ENCODE measurements at regions not wholly inside any gene's neighbourhood (a gene's known extent, or its start where the extent isn't known, plus 50 kb on each side); places are given as distances from the start of the nearest gene placed in this dataset.

GRCh38 chr6:106886922-106887797, 87.4 kb downstream of the CD24 start (continued):
- TF ChIP-seq, protein P1, sequence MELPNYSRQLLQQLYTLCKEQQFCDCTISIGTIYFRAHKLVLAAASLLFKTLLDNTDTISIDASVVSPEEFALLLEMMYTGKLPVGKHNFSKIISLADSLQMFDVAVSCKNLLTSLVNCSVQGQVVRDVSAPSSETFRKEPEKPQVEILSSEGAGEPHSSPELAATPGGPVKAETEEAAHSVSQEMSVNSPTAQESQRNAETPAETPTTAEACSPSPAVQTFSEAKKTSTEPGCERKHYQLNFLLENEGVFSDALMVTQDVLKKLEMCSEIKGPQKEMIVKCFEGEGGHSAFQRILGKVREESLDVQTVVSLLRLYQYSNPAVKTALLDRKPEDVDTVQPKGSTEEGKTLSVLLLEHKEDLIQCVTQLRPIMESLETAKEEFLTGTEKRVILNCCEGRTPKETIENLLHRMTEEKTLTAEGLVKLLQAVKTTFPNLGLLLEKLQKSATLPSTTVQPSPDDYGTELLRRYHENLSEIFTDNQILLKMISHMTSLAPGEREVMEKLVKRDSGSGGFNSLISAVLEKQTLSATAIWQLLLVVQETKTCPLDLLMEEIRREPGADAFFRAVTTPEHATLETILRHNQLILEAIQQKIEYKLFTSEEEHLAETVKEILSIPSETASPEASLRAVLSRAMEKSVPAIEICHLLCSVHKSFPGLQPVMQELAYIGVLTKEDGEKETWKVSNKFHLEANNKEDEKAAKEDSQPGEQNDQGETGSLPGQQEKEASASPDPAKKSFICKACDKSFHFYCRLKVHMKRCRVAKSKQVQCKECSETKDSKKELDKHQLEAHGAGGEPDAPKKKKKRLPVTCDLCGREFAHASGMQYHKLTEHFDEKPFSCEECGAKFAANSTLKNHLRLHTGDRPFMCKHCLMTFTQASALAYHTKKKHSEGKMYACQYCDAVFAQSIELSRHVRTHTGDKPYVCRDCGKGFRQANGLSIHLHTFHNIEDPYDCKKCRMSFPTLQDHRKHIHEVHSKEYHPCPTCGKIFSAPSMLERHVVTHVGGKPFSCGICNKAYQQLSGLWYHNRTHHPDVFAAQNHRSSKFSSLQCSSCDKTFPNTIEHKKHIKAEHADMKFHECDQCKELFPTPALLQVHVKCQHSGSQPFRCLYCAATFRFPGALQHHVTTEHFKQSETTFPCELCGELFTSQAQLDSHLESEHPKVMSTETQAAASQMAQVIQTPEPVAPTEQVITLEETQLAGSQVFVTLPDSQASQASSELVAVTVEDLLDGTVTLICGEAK (IDR thresholded peaks at IDR 0.05): no peak
- TF ChIP-seq, protein P1 (CRISPR knock-in tag; IDR thresholded peaks at IDR 0.05): no peak
- TF ChIP-seq NFATC3 (IDR thresholded peaks at IDR 0.05) (no peak), HDAC8 (tag; IDR thresholded peaks at IDR 0.05) (peak; percentile 67; the same call in 1 of the 2 replicates), HNRNPUL1 (IDR thresholded peaks at IDR 0.05; ENCODE audit: low read length) (no peak), ADNP (tag; IDR thresholded peaks at IDR 0.05) (no peak), MEF2D (tag; conservative IDR thresholded peaks at IDR 0.05; ENCODE audit: low read depth) (peak; percentile 88), SPI1 (IDR thresholded peaks at IDR 0.05; ENCODE audit: borderline replicate concordance, low read depth, low read length) (no peak), FOXJ3 (CRISPR knock-in tag; IDR thresholded peaks at IDR 0.05) (no peak), OTX1 (CRISPR knock-in tag; IDR thresholded peaks at IDR 0.05) (no peak), PTRF (tag; IDR thresholded peaks at IDR 0.05) (peak; percentile 96), HNRNPH1 (optimal IDR thresholded peaks at IDR 0.05; ENCODE audit: low read depth, low read length) (no peak), KDM5B (IDR thresholded peaks at IDR 0.05; ENCODE audit: insufficient replicate concordance, low read depth, low read length) (no peak), RAD51 (IDR thresholded peaks at IDR 0.05; ENCODE audit: borderline replicate concordance, low read depth) (no peak), KDM4B (IDR thresholded peaks at IDR 0.05; ENCODE audit: borderline replicate concordance in 2 of 2, low read depth in 1 of 2) (no peak)
- TF ChIP-seq, protein P2, sequence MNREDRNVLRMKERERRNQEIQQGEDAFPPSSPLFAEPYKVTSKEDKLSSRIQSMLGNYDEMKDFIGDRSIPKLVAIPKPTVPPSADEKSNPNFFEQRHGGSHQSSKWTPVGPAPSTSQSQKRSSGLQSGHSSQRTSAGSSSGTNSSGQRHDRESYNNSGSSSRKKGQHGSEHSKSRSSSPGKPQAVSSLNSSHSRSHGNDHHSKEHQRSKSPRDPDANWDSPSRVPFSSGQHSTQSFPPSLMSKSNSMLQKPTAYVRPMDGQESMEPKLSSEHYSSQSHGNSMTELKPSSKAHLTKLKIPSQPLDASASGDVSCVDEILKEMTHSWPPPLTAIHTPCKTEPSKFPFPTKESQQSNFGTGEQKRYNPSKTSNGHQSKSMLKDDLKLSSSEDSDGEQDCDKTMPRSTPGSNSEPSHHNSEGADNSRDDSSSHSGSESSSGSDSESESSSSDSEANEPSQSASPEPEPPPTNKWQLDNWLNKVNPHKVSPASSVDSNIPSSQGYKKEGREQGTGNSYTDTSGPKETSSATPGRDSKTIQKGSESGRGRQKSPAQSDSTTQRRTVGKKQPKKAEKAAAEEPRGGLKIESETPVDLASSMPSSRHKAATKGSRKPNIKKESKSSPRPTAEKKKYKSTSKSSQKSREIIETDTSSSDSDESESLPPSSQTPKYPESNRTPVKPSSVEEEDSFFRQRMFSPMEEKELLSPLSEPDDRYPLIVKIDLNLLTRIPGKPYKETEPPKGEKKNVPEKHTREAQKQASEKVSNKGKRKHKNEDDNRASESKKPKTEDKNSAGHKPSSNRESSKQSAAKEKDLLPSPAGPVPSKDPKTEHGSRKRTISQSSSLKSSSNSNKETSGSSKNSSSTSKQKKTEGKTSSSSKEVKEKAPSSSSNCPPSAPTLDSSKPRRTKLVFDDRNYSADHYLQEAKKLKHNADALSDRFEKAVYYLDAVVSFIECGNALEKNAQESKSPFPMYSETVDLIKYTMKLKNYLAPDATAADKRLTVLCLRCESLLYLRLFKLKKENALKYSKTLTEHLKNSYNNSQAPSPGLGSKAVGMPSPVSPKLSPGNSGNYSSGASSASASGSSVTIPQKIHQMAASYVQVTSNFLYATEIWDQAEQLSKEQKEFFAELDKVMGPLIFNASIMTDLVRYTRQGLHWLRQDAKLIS (CRISPR knock-in tag; IDR thresholded peaks at IDR 0.05): no peak

Data from K562 (cell line).